HG03045 (cell line): ENCODE measurements at regions not wholly inside any gene's neighbourhood (a gene's known extent, or its start where the extent isn't known, plus 50 kb on each side); places are given as distances from the start of the nearest gene placed in this dataset.

Experiments used
- ATAC-seq: cut with Tn5 transposase; IDR thresholded peaks from one replicate; pipeline ENCODE4 v1.9.1; 2021; ENCODE audit warnings: mild to moderate bottlenecking, moderate library complexity; ENCODE audit not compliant: unreplicated experiment

- ATAC-seq: no peak
Observed at GRCh38 chr4:178693816-178694215, 1251.6 kb upstream of the AGA start.

GRCh38 chr4:178696515-178696914 lies 1254.3 kb upstream of the AGA start:
- ATAC-seq: no peak

GRCh38 chr4:178712486-178712885 lies 1270.2 kb upstream of the AGA start:
- ATAC-seq: no peak

GRCh38 chr4:178738026-178738425 lies 1295.8 kb upstream of the AGA start:
- ATAC-seq: no peak

GRCh38 chr4:178745203-178745602 lies 1303.0 kb upstream of the AGA start:
- ATAC-seq: no peak

- ATAC-seq: no peak
Observed at GRCh38 chr4:178752954-178753525, 1310.8 kb upstream of the AGA start.

- ATAC-seq: no peak
Observed at GRCh38 chr4:178778496-178778895, 1336.3 kb upstream of the AGA start.

- ATAC-seq: no peak
Observed at GRCh38 chr4:178781779-178782178, 1339.5 kb upstream of the AGA start.

GRCh38 chr4:178784491-178784890 lies 1342.3 kb upstream of the AGA start:
- ATAC-seq: no peak

- no peak for ATAC-seq
Observed at GRCh38 chr4:178789279-178789678, 1347.0 kb upstream of the AGA start.

- ATAC-seq: no peak
Observed at GRCh38 chr4:178799204-178799603, 1357.0 kb upstream of the AGA start.

- no peak for ATAC-seq
Observed at GRCh38 chr4:178808106-178808505, 1365.9 kb upstream of the AGA start.

GRCh38 chr4:178809921-178810320 lies 1367.7 kb upstream of the AGA start:
- ATAC-seq: no peak

GRCh38 chr4:178811356-178811755 lies 1369.1 kb upstream of the AGA start:
- no peak for ATAC-seq

GRCh38 chr4:178812866-178813265 lies 1370.6 kb upstream of the AGA start:
- no peak for ATAC-seq

- ATAC-seq: no peak
Observed at GRCh38 chr4:178814908-178815307, 1372.7 kb upstream of the AGA start.

- ATAC-seq: no peak
Observed at GRCh38 chr4:178823673-178824295, 1381.5 kb upstream of the AGA start.

GRCh38 chr4:178836865-178837264 lies 1394.6 kb upstream of the AGA start:
- no peak for ATAC-seq

GRCh38 chr4:178838776-178839175 lies 1396.5 kb upstream of the AGA start:
- ATAC-seq: no peak

- no peak for ATAC-seq
Observed at GRCh38 chr4:178856139-178856800, 1414.0 kb upstream of the AGA start.

- no peak for ATAC-seq
Observed at GRCh38 chr4:178871476-178871875, 1429.2 kb upstream of the AGA start.

- no peak for ATAC-seq
Observed at GRCh38 chr4:178881937-178882336, 1439.7 kb upstream of the AGA start.
